Neutrophil (primary cell): ENCODE measurements at regions not wholly inside any gene's neighbourhood (a gene's known extent, or its start where the extent isn't known, plus 50 kb on each side); places are given as distances from the start of the nearest gene placed in this dataset.

ENCODE experiments used
- H3K27ac ChIP-seq: fragments of 200-600 bp; sonication (generic); 2 replicates; pipeline ENCODE4 v1.5.1; 2016; ENCODE audit warnings: mild to moderate bottlenecking, moderate library complexity
- H3K27me3 ChIP-seq: fragments of 200-600 bp; sonication (generic); 2 replicates; pipeline ENCODE4 v1.6.0; 2016; ENCODE audit warnings: mild to moderate bottlenecking
- H3K36me3 ChIP-seq: fragments of 200-600 bp; sonication (generic); 2 replicates; pipeline ENCODE4 v1.5.1; 2017
- H3K4me1 ChIP-seq, 2 experiments: fragments of 200-600 bp in 1 of 2; sonication (generic) in 1 of 2; 1 replicate in 1 of 2; 2 replicates in 1 of 2; pipeline versions ENCODE4 v1.5.1 to v1.6.1; 2013 to 2016; ENCODE audit warnings: low read depth in 1 of 2, low read length in 1 of 2, mild to moderate bottlenecking in 1 of 2, moderate library complexity in 1 of 2; ENCODE audit not compliant: control insufficient read depth in 1 of 2, insufficient read depth in 1 of 2
- H3K4me3 ChIP-seq, 2 experiments: fragments of 200-600 bp in 1 of 2; sonication (generic) in 1 of 2; 1 replicate in 1 of 2; 2 replicates in 1 of 2; pipeline ENCODE4 v1.5.1; 2013 to 2016; ENCODE audit warnings: low read depth in 1 of 2, low read length in 1 of 2, mild to moderate bottlenecking in 1 of 2, moderate library complexity in 1 of 2
- H3K9me3 ChIP-seq: fragments of 200-600 bp; sonication (generic); 2 replicates; pipeline ENCODE4 v1.5.1; 2016
- TF ChIP-seq, protein P1 (sequence below): fragments of 200-600 bp; sonication (generic); IDR thresholded peaks from 2 replicates; pipeline ENCODE4 v1.5.1; 2016; ENCODE audit warnings: antibody characterized with exemption

DNA sequence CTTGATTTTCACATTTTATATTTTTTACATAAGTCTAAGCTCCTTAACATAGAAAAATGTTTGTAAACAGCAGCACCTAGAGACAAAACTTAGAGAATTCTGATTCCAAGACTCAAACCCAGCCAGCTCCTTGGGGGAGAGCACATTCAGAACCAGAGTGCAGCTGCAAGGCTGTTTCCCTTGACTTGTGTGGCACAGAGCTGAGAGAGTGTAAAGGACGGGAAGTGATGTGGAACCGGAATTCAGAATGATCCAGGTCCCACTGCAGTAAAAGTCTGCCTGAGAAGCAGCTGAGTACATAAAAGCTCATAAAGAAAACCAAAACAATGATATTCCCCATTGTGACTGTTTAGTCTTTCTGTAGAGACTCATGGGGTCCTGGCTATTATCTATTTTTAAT lies 713.8 kb downstream of the RAB28 start:
- no peak overlapping the region for H3K27ac ChIP-seq
- H3K4me3 ChIP-seq: no peak overlapping the region
- no peaks in the 10 kb centered on the region for H3K36me3 ChIP-seq
- no peaks in the 10 kb centered on the region for H3K27me3 ChIP-seq
- TF ChIP-seq, protein P1, sequence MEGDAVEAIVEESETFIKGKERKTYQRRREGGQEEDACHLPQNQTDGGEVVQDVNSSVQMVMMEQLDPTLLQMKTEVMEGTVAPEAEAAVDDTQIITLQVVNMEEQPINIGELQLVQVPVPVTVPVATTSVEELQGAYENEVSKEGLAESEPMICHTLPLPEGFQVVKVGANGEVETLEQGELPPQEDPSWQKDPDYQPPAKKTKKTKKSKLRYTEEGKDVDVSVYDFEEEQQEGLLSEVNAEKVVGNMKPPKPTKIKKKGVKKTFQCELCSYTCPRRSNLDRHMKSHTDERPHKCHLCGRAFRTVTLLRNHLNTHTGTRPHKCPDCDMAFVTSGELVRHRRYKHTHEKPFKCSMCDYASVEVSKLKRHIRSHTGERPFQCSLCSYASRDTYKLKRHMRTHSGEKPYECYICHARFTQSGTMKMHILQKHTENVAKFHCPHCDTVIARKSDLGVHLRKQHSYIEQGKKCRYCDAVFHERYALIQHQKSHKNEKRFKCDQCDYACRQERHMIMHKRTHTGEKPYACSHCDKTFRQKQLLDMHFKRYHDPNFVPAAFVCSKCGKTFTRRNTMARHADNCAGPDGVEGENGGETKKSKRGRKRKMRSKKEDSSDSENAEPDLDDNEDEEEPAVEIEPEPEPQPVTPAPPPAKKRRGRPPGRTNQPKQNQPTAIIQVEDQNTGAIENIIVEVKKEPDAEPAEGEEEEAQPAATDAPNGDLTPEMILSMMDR: no peak
- H3K9me3 ChIP-seq: no peaks in the 10 kb centered on the region
- H3K4me1 ChIP-seq: no peaks in the 10 kb centered on the region

DNA sequence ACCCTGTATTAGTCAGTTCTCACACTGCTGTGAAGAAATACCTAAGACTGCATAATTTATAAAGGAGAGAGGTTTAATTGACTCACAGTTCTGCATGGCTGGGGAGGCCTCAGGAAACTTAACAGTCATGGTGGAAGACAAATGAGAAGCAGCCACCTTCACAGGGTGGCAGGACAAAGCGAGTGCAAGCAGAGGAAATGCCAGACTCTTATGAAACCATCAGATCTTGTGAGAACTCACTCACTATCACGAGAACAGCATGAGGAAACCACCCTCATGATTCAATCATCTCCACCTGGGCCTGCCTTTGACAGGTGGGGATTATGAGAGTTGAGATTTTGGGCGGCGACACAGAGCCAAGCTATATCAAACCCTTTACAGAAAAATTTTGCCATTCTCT lies 722.4 kb downstream of the RAB28 start:
- TF ChIP-seq, protein P1: no peak
- H3K27ac ChIP-seq: no peak overlapping the region
- H3K27me3 ChIP-seq: no peaks in the 10 kb centered on the region
- H3K4me3 ChIP-seq: no peak overlapping the region
- no peaks in the 10 kb centered on the region for H3K4me1 ChIP-seq
- H3K36me3 ChIP-seq: no peaks in the 10 kb centered on the region
- H3K9me3 ChIP-seq: no peaks in the 10 kb centered on the region

GRCh38 chr4:12747154-12747553 lies 737.0 kb downstream of the RAB28 start:
- TF ChIP-seq, protein P1: no peak

GRCh38 chr4:12746221-12746620 lies 737.9 kb downstream of the RAB28 start:
- TF ChIP-seq, protein P1: no peak
- H3K9me3 ChIP-seq: no peaks in the 10 kb centered on the region
- H3K4me1 ChIP-seq: no peaks in the 10 kb centered on the region
- no peaks in the 10 kb centered on the region for H3K27me3 ChIP-seq
- H3K4me3 ChIP-seq: no peak overlapping the region
- no peak overlapping the region for H3K27ac ChIP-seq
- H3K36me3 ChIP-seq: no peaks in the 10 kb centered on the region

More at GRCh38 chr4:12747154-12747553, 737.0 kb downstream of the RAB28 start:
- Histone ChIP-seq H3K27me3 (no peaks in the 10 kb centered on the region), H3K9me3 (no peaks in the 10 kb centered on the region), H3K4me3 (no peak overlapping the region), H3K4me1 (no peaks in the 10 kb centered on the region), H3K27ac (no peak overlapping the region), H3K36me3 (no peaks in the 10 kb centered on the region)

- H3K4me1 ChIP-seq: no peaks in the 10 kb centered on the region
- H3K27me3 ChIP-seq: no peaks in the 10 kb centered on the region
- H3K27ac ChIP-seq: no peak overlapping the region
- H3K9me3 ChIP-seq: no peaks in the 10 kb centered on the region
- H3K36me3 ChIP-seq: no peaks in the 10 kb centered on the region
- H3K4me3 ChIP-seq: no peak overlapping the region
- TF ChIP-seq, protein P1: no peak
Observed at GRCh38 chr4:12734586-12734985, 749.6 kb downstream of the RAB28 start.

GRCh38 chr4:12729384-12729783 lies 754.8 kb downstream of the RAB28 start:
- no peak overlapping the region for H3K4me3 ChIP-seq
- no peaks in the 10 kb centered on the region for H3K9me3 ChIP-seq
- no peaks in the 10 kb centered on the region for H3K27me3 ChIP-seq
- no peak overlapping the region for H3K27ac ChIP-seq
- H3K4me1 ChIP-seq: no peaks in the 10 kb centered on the region
- H3K36me3 ChIP-seq: no peaks in the 10 kb centered on the region
- TF ChIP-seq, protein P1: no peak
